Tongue (tissue), 1 donor: ENCODE measurements at regions not wholly inside any gene's neighbourhood (a gene's known extent, or its start where the extent isn't known, plus 50 kb on each side); places are given as distances from the start of the nearest gene placed in this dataset.
"Not testable (repeated sequence)": the region's sequence is repeated elsewhere in the genome, so short reads cannot be mapped to it uniquely, and the experiment has no call there.

Source experiments
- DNase-seq: peaks from one replicate; pipeline ENCODE4 v3.0.0-alpha.2; 2015

GRCh38 chr9:115401756-115402327 is 283.9 kb upstream of the TNC start:
- DNase-seq = no peak

GRCh38 chr9:115403753-115404152 is 285.8 kb upstream of the TNC start:
- DNase-seq = no peak

GRCh38 chr9:115404311-115404710 is 286.4 kb upstream of the TNC start:
- DNase-seq = no peak

GRCh38 chr9:115411516-115411915 is 293.6 kb upstream of the TNC start:
- DNase-seq = no peak

- no peak for DNase-seq
Measured at GRCh38 chr9:115411993-115412452, 294.1 kb upstream of the TNC start.

- DNase-seq = no peak
Measured at GRCh38 chr9:115412656-115413055, 294.7 kb upstream of the TNC start.

GRCh38 chr9:115413304-115413703 is 295.3 kb upstream of the TNC start:
- no peak for DNase-seq

- no peak for DNase-seq
Measured at GRCh38 chr9:115413766-115414382, 295.9 kb upstream of the TNC start.

- no peak for DNase-seq
Measured at GRCh38 chr9:115414561-115414960, 296.6 kb upstream of the TNC start.

GRCh38 chr9:115415450-115415849 is 297.5 kb upstream of the TNC start:
- no peak for DNase-seq

- DNase-seq = no peak
Measured at GRCh38 chr9:115416299-115416698, 298.3 kb upstream of the TNC start.

GRCh38 chr9:115418181-115418580 is 300.2 kb upstream of the TNC start:
- not testable (repeated sequence) for DNase-seq

- DNase-seq = no peak
Measured at GRCh38 chr9:115422932-115423440, 305.0 kb upstream of the TNC start.

GRCh38 chr9:115423646-115424045 is 305.7 kb upstream of the TNC start:
- DNase-seq = no peak

- DNase-seq = no peak
Measured at GRCh38 chr9:115425601-115426000, 307.6 kb upstream of the TNC start.

GRCh38 chr9:115437418-115437817 is 319.5 kb upstream of the TNC start:
- no peak for DNase-seq

- peak; percentile 26 for DNase-seq
Measured at GRCh38 chr9:115439641-115440040, 321.7 kb upstream of the TNC start.

GRCh38 chr9:115442054-115442453 is 324.1 kb upstream of the TNC start:
- peak; percentile 78 for DNase-seq

GRCh38 chr9:115443890-115444289 is 325.9 kb upstream of the TNC start:
- DNase-seq = no peak

GRCh38 chr9:115444959-115445358 is 327.0 kb upstream of the TNC start:
- peak; percentile 50 for DNase-seq

GRCh38 chr9:115445655-115446054 is 327.7 kb upstream of the TNC start:
- DNase-seq = no peak

- DNase-seq = no peak
Measured at GRCh38 chr9:115456515-115456914, 338.6 kb upstream of the TNC start.

GRCh38 chr9:115461280-115461679 is 343.3 kb upstream of the TNC start:
- DNase-seq = no peak

GRCh38 chr9:115462623-115463022 is 344.7 kb upstream of the TNC start:
- no peak for DNase-seq
